Keratinocyte (primary cell): ENCODE measurements at regions not wholly inside any gene's neighbourhood (a gene's known extent, or its start where the extent isn't known, plus 50 kb on each side); places are given as distances from the start of the nearest gene placed in this dataset.

ENCODE experiments used
- CTCF ChIP-seq, 3 experiments: IDR thresholded peaks in 1 of 3; conservative IDR thresholded peaks in 1 of 3; optimal IDR thresholded peaks in 1 of 3; 2 replicates in 2 of 3; 3 replicates in 1 of 3; pipeline versions ENCODE3 to v1.5.1; 2011; ENCODE audit warnings: low read length in 3 of 3, mild to moderate bottlenecking in 3 of 3, moderate library complexity in 2 of 3, control low read depth in 1 of 3, inconsistent platforms in 1 of 3; ENCODE audit not compliant: insufficient read depth in 2 of 3; ENCODE audit errors: extremely low read depth in 1 of 3
- EZH2 ChIP-seq: IDR thresholded peaks from one replicate; pipeline ENCODE4 v1.6.1; 2012; ENCODE audit warnings: inconsistent platforms, mild to moderate bottlenecking, low read length, moderate library complexity

DNA sequence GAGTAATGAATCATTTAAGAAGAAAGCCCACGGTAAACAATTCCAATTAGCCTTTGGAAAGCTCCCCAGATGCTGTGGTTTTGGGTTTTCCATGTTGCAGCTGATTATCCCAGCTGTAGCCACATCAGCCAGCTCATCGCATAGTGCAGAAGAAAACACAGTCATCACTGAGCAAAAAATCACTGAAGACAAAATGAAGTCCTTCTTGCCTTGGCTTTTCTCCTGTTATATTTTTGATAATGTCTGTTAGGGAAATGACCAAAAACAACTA, 193.0 kb upstream of the C1QTNF7 start:
- TF ChIP-seq CTCF (optimal IDR thresholded peaks at IDR 0.05 in 1 of 3, IDR thresholded peaks at IDR 0.05 in 1 of 3, conservative IDR thresholded peaks at IDR 0.05 in 1 of 3; ENCODE audit: extremely low read depth in 1 of 3, insufficient read depth in 2 of 3, low read length in 3 of 3) (no peak), EZH2 (no peak)
